HEK293 (cell line): ENCODE measurements at regions not wholly inside any gene's neighbourhood (a gene's known extent, or its start where the extent isn't known, plus 50 kb on each side); places are given as distances from the start of the nearest gene placed in this dataset.
A peak's percentile ranks its signal among the peaks of the same experiment; 100 is the strongest.
"Not testable (repeated sequence)": the region's sequence is repeated elsewhere in the genome, so short reads cannot be mapped to it uniquely, and the experiment has no call there.

Source experiments
- CTCF ChIA-PET: fragments of 350-600 bp; formaldehyde crosslinking; extraction: SDS; loops from one replicate; lab custom pipeline; 2021; ENCODE audit warnings: antibody characterized with exemption; lab: Yijun Ruan, JAX
- POLR2A ChIA-PET: fragments of 300-600 bp; formaldehyde crosslinking; extraction: SDS; loops from one replicate; lab custom pipeline; 2020; ENCODE audit warnings: antibody characterized with exemption, inconsistent platforms; lab: Yijun Ruan, JAX
- H3K27ac ChIP-seq: fragments of 200-500 bp; sonication (Bioruptor generic); 2 replicates; pipeline ENCODE4 v1.5.1; 2014; ENCODE audit warnings: low read depth, low read length, control low read depth, inconsistent platforms; ENCODE audit errors: extremely low read depth
- H3K36me3 ChIP-seq, 2 experiments: fragments of 200-500 bp in 1 of 2; sonication (Bioruptor generic) in 1 of 2; 1 replicate in 1 of 2; 2 replicates in 1 of 2; pipeline ENCODE4 v1.5.1; 2014 to 2017; ENCODE audit warnings: inconsistent platforms in 2 of 2, low read length in 2 of 2; ENCODE audit not compliant: control insufficient read depth in 2 of 2, insufficient read depth in 1 of 2
- H3K4me1 ChIP-seq: fragments of 200-500 bp; sonication (Bioruptor generic); 2 replicates; pipeline ENCODE4 v1.5.1; 2014; ENCODE audit warnings: mild to moderate bottlenecking, low read length, inconsistent platforms; ENCODE audit not compliant: control insufficient read depth, insufficient read depth
- H3K4me3 ChIP-seq: 2 replicates; pipeline ENCODE4 v1.5.1; 2011; ENCODE audit warnings: low read depth, mild to moderate bottlenecking, control low read depth, low read length, moderate library complexity
- H3K9me3 ChIP-seq: fragments of 200-500 bp; sonication (Bioruptor generic); 2 replicates; pipeline ENCODE4 v1.5.1; 2014; ENCODE audit warnings: low read depth, low read length, inconsistent platforms; ENCODE audit not compliant: control insufficient read depth, insufficient read depth
- FEZF1 ChIP-seq: fragments of 450-650 bp; formaldehyde crosslinking; IDR thresholded peaks from 2 replicates; pipeline ENCODE4 v1.5.1; 2016; ENCODE audit warnings: missing biosample characterization, missing genetic modification characterization
- ZEB2 ChIP-seq: fragments of 450-650 bp; formaldehyde crosslinking; IDR thresholded peaks from 2 replicates; pipeline ENCODE4 v1.5.1; 2016; ENCODE audit warnings: missing biosample characterization, missing genetic modification characterization
- ZNF146 ChIP-seq: fragments of 450-650 bp; formaldehyde crosslinking; IDR thresholded peaks from 2 replicates; pipeline ENCODE4 v1.5.1; 2016; ENCODE audit warnings: missing biosample characterization, missing genetic modification characterization
- ZNF155 ChIP-seq: fragments of 450-650 bp; formaldehyde crosslinking; IDR thresholded peaks from 2 replicates; pipeline ENCODE4 v1.5.1; 2016; ENCODE audit warnings: missing biosample characterization, missing genetic modification characterization
- ZNF19 ChIP-seq: fragments of 450-650 bp; formaldehyde crosslinking; IDR thresholded peaks from 2 replicates; pipeline ENCODE4; 2016; ENCODE audit warnings: missing biosample characterization, missing genetic modification characterization, low read depth
- ZNF248 ChIP-seq: fragments of 450-650 bp; formaldehyde crosslinking; IDR thresholded peaks from 2 replicates; pipeline ENCODE4 v1.5.1; 2017; ENCODE audit warnings: missing biosample characterization, missing genetic modification characterization
- ZNF266 ChIP-seq: fragments of 450-650 bp; formaldehyde crosslinking; IDR thresholded peaks from 2 replicates; pipeline ENCODE4 v1.5.1; 2016; ENCODE audit warnings: missing biosample characterization, missing genetic modification characterization, low read depth
- ZNF341 ChIP-seq: fragments of 450-650 bp; formaldehyde crosslinking; IDR thresholded peaks from 2 replicates; pipeline ENCODE4; 2016; ENCODE audit warnings: low read depth, missing biosample characterization, missing genetic modification characterization
- ZNF514 ChIP-seq: fragments of 450-650 bp; formaldehyde crosslinking; IDR thresholded peaks from 2 replicates; pipeline ENCODE4 v1.5.1; 2016; ENCODE audit warnings: missing biosample characterization, missing genetic modification characterization
- ZNF596 ChIP-seq: fragments of 450-650 bp; IDR thresholded peaks from 2 replicates; pipeline ENCODE4 v1.5.0; 2018; ENCODE audit warnings: missing biosample characterization, mild to moderate bottlenecking, missing genetic modification characterization, moderate library complexity
- ZNF621 ChIP-seq: fragments of 450-650 bp; formaldehyde crosslinking; IDR thresholded peaks from 2 replicates; pipeline ENCODE4 v1.5.1; 2017; ENCODE audit warnings: missing biosample characterization, missing genetic modification characterization
- ZSCAN30 ChIP-seq: fragments of 450-650 bp; IDR thresholded peaks from 2 replicates; pipeline ENCODE4 v1.5.1; 2018; ENCODE audit warnings: missing biosample characterization, mild to moderate bottlenecking, missing genetic modification characterization, moderate library complexity
- TF ChIP-seq, protein P1 (sequence below): fragments of 450-650 bp; formaldehyde crosslinking; IDR thresholded peaks from 2 replicates; pipeline ENCODE4 v1.5.1; 2016; ENCODE audit warnings: missing biosample characterization, missing genetic modification characterization
- TF ChIP-seq, protein P2 (sequence below): fragments of 450-650 bp; formaldehyde crosslinking; IDR thresholded peaks from 2 replicates; pipeline ENCODE4 v1.5.1; 2016; ENCODE audit warnings: missing biosample characterization, missing genetic modification characterization
- TF ChIP-seq, protein P3 (sequence below): fragments of 450-650 bp; formaldehyde crosslinking; IDR thresholded peaks from 2 replicates; pipeline ENCODE4 v1.5.1; 2017; ENCODE audit warnings: missing biosample characterization, missing genetic modification characterization

DNA sequence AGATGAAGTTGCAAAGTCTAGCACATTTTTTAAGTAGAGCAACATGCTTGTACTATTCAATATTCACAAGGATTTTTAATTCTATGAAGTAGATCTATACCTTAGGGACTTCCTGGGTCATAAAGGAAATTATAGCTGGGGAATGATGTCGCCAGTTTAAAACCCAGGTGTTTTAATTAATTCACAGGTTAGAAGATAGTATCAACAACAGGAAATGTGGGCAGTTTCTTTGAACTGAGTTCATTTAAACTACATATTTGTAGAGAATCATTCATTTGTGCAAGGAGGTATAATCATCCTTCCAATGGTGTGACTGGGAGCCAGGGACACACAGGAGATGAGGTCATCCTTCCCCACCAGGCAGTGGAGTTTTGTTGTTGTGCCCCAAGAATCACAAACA is 181.3 kb upstream of the KLF3 start (continued):
- TF ChIP-seq ZNF341 (tag by site-specific recombination): no peak
- no peak for TF ChIP-seq ZNF19 (tag by site-specific recombination)
- TF ChIP-seq, protein P1, sequence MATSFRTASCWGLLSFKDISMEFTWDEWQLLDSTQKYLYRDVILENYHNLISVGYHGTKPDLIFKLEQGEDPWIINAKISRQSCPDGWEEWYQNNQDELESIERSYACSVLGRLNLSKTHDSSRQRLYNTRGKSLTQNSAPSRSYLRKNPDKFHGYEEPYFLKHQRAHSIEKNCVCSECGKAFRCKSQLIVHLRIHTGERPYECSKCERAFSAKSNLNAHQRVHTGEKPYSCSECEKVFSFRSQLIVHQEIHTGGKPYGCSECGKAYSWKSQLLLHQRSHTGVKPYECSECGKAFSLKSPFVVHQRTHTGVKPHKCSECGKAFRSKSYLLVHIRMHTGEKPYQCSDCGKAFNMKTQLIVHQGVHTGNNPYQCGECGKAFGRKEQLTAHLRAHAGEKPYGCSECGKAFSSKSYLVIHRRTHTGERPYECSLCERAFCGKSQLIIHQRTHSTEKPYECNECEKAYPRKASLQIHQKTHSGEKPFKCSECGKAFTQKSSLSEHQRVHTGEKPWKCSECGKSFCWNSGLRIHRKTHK (tag by site-specific recombination): no peak
- TF ChIP-seq ZNF248 (tag by site-specific recombination): no peak
- TF ChIP-seq, protein P2, sequence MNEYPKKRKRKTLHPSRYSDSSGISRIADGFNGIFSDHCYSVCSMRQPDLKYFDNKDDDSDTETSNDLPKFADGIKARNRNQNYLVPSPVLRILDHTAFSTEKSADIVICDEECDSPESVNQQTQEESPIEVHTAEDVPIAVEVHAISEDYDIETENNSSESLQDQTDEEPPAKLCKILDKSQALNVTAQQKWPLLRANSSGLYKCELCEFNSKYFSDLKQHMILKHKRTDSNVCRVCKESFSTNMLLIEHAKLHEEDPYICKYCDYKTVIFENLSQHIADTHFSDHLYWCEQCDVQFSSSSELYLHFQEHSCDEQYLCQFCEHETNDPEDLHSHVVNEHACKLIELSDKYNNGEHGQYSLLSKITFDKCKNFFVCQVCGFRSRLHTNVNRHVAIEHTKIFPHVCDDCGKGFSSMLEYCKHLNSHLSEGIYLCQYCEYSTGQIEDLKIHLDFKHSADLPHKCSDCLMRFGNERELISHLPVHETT (tag by site-specific recombination): no peak
- TF ChIP-seq ZNF266 (tag by site-specific recombination): no peak
- TF ChIP-seq FEZF1 (tag by site-specific recombination): no peak
- no peak for TF ChIP-seq ZSCAN30 (tag by site-specific recombination)
- TF ChIP-seq ZNF155 (tag by site-specific recombination): no peak
- no peak for TF ChIP-seq ZNF514 (tag by site-specific recombination)

DNA sequence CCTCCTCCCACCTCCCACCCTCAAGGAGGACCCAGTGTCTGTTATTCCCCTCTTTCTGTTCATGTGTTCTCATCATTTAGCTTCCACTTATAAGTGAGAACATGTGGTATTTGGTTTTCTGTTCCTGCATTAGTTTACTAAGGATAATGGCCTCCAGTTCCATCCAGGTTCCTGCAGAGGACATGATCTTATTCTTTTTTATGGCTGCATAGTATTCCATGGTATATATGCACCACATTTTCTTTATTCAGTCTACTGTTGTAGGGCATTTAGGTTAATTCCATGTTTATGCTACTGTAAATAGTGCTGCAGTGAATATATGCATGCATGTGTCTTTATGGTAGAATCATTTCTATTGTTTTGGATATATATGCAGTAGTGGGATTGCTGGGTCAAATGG is 180.4 kb upstream of the KLF3 start:
- H3K36me3 ChIP-seq, H3K4me1 ChIP-seq, H3K4me3 ChIP-seq, H3K27ac ChIP-seq, POLR2A ChIA-PET, H3K9me3 ChIP-seq: not testable (repeated sequence)
- CTCF ChIA-PET: interaction anchor here (0.5 kb wide), 1 partner anchor 163 kb away, joined by 6 read pairs; no protein-coding TSS in a partner anchor
- TF ChIP-seq ZNF146 (tag by site-specific recombination): peak; percentile 73

DNA sequence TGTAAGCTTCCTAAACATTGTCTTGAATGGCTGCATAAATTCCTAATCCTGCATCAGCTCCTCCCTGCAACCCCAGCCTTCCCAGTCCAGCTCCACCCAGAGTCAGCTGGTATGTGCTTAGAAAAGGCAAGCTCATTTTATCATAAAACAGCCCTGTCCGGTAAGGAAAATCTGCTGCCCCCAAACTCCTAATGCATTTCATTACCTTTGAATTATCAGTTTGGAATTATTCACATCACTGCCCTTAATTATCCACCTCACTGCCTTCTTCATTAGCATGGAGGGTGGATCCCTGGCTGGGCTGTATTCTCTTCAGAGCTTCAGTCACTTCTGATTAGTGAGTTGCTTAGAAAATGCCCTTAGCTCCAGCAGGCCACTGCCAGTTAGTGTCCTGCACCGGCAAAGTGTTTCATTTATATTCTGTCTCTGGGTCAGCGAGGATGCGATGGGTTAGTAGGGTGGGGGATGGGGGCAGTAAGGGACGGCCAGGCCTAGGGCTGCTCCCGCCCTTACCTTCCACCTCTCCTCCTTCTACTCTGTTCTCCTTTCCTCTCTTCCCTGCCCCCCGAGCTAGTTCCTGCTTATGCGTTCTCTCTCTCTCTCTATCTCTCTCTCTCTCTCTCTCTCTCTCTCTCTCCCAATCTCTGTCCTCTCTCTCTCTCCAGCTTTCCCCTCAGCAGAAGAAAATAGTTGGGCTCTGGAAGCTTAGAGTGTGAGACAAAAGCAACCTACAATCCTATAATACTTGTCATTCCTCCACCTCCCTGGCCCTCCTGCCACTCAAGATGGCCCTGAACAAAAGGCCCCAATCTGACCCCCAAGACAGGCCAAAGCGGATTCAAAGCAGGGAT is 174.8 kb upstream of the KLF3 start:
- ChIA-PET POLR2A (no interaction called here), CTCF (interaction anchor here (0.9 kb wide), 2 partner anchors 186 to 309 kb away, joined by 3 read pairs; no protein-coding TSS in a partner anchor)
- Histone ChIP-seq H3K9me3 (no peaks in the 10 kb centered on the region), H3K4me1 (no peaks in the 10 kb centered on the region), H3K27ac (no peak overlapping the region), H3K36me3 (no peaks in the 10 kb centered on the region), H3K4me3 (no peak overlapping the region)
- no peak for TF ChIP-seq ZEB2 (tag by site-specific recombination)
- TF ChIP-seq ZNF596 (tag by site-specific recombination): peak; percentile 88
- TF ChIP-seq, protein P3, sequence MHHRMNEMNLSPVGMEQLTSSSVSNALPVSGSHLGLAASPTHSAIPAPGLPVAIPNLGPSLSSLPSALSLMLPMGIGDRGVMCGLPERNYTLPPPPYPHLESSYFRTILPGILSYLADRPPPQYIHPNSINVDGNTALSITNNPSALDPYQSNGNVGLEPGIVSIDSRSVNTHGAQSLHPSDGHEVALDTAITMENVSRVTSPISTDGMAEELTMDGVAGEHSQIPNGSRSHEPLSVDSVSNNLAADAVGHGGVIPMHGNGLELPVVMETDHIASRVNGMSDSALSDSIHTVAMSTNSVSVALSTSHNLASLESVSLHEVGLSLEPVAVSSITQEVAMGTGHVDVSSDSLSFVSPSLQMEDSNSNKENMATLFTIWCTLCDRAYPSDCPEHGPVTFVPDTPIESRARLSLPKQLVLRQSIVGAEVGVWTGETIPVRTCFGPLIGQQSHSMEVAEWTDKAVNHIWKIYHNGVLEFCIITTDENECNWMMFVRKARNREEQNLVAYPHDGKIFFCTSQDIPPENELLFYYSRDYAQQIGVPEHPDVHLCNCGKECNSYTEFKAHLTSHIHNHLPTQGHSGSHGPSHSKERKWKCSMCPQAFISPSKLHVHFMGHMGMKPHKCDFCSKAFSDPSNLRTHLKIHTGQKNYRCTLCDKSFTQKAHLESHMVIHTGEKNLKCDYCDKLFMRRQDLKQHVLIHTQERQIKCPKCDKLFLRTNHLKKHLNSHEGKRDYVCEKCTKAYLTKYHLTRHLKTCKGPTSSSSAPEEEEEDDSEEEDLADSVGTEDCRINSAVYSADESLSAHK (tag by site-specific recombination): no peak
- no peak for TF ChIP-seq ZNF621 (tag by site-specific recombination)
